ENCODE measurements at regions not wholly inside any gene's neighbourhood (a gene's known extent, or its start where the extent isn't known, plus 50 kb on each side); places are given as distances from the start of the nearest gene placed in this dataset.
A peak's percentile ranks its signal among the peaks of the same experiment; 100 is the strongest.

DNA sequence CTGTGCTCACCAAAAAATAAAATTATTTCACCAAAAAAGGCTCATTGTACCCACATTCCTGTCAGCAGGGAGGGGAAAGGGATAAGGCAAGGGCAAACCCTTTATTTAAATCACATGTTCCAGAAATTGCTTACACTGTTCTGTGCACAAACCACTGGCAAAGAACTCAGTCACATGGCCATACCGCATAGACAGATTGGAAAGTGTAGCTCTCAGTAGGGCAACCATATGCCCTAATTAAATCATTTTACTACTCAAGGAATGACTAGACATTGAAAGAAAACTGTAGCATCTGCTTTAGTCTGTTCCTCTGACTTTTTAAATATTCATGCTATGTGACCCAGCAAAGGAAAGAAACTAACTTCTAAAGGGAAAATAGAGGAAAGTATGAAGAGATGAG, 119.2 kb upstream of the FAM241A start:
- H3K27me3 ChIP-seq (ENCODE audit: control insufficient read depth, insufficient read depth, low read length), result no peaks in the 10 kb centered on the region
- DNase-seq (no peak), FAIRE-seq (no peak)
- no peak overlapping the region for H3K9ac ChIP-seq (ENCODE audit: low read length in 3 of 3)
- H3K4me1 ChIP-seq (ENCODE audit: control insufficient read depth in 2 of 3, insufficient read depth in 2 of 3, low read depth in 1 of 3, low read length in 3 of 3), result no peaks in the 10 kb centered on the region
- no peak overlapping the region for H3K27ac ChIP-seq (ENCODE audit: low read depth in 2 of 2, low read length in 2 of 2)
- TF ChIP-seq CTCF (IDR thresholded peaks at IDR 0.05; ENCODE audit: borderline replicate concordance, extremely low read depth, insufficient read depth), result no peak
- intact Hi-C loops (cut with DNase I), result no loop called here
- H3K4me3 ChIP-seq (ENCODE audit: low read length in 3 of 3), result no peak overlapping the region
- H3K9me3 ChIP-seq (ENCODE audit: control insufficient read depth in 2 of 3, insufficient read depth in 1 of 3, low read length in 3 of 3), result no peaks in the 10 kb centered on the region
- no peaks in the 10 kb centered on the region for H3K36me3 ChIP-seq (ENCODE audit: control insufficient read depth in 2 of 3, insufficient read depth in 3 of 3, low read length in 3 of 3)

DNA sequence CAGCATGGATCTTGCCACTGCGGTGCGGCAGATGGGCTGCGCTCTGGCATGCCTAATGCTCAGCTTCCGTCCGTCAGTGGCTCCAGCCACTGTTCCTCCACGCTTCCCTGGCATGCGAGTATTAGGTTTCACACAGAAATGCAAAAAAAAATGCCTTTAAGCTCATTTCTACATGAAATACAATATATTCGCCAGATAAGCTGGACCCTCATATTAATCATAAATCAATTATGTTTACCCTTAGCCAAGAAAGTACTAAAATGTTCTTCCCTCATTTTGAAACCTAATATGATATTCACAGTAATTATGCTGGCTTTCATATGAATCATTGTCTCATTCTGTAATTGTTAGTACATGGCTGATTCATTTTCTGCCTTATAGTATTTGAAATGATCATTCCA, 115.5 kb upstream of the FAM241A start:
- no peak overlapping the region for H3K4me3 ChIP-seq (ENCODE audit: low read length in 3 of 3)
- H3K4me1 ChIP-seq (ENCODE audit: control insufficient read depth in 2 of 3, insufficient read depth in 2 of 3, low read depth in 1 of 3, low read length in 3 of 3), result no peaks in the 10 kb centered on the region
- H3K9me3 ChIP-seq (ENCODE audit: control insufficient read depth in 2 of 3, insufficient read depth in 1 of 3, low read length in 3 of 3), result no peaks in the 10 kb centered on the region
- intact Hi-C loops (cut with DNase I), result no loop called here
- no peak overlapping the region for H3K27ac ChIP-seq (ENCODE audit: low read depth in 2 of 2, low read length in 2 of 2)
- H3K27me3 ChIP-seq (ENCODE audit: control insufficient read depth, insufficient read depth, low read length), result no peaks in the 10 kb centered on the region
- TF ChIP-seq CTCF (IDR thresholded peaks at IDR 0.05; ENCODE audit: borderline replicate concordance, extremely low read depth, insufficient read depth), result no peak
- no peak for FAIRE-seq
- DNase-seq, result peak in 3 of 5 donors; percentile 19 to 61 (median 47)
- H3K9ac ChIP-seq (ENCODE audit: low read length in 3 of 3), result no peak overlapping the region
- no peaks in the 10 kb centered on the region for H3K36me3 ChIP-seq (ENCODE audit: control insufficient read depth in 2 of 3, insufficient read depth in 3 of 3, low read length in 3 of 3)

GRCh38 chr4:112031712-112032328, 113.4 kb upstream of the FAM241A start:
- Histone ChIP-seq H3K4me1 (ENCODE audit: control insufficient read depth in 2 of 3, insufficient read depth in 2 of 3, low read depth in 1 of 3, low read length in 3 of 3) (no peaks in the 10 kb centered on the region), H3K36me3 (ENCODE audit: control insufficient read depth in 2 of 3, insufficient read depth in 3 of 3, low read length in 3 of 3) (no peaks in the 10 kb centered on the region), H3K27me3 (ENCODE audit: control insufficient read depth, insufficient read depth, low read length) (no peaks in the 10 kb centered on the region), H3K9me3 (ENCODE audit: control insufficient read depth in 2 of 3, insufficient read depth in 1 of 3, low read length in 3 of 3) (no peaks in the 10 kb centered on the region), H3K4me3 (ENCODE audit: low read length in 3 of 3) (no peak overlapping the region), H3K27ac (ENCODE audit: low read depth in 2 of 2, low read length in 2 of 2) (no peak overlapping the region), H3K9ac (ENCODE audit: low read length in 3 of 3) (no peak overlapping the region)
- no peak for FAIRE-seq
- intact Hi-C loops (cut with DNase I), result no loop called here
- peak; percentile 38 for TF ChIP-seq CTCF (IDR thresholded peaks at IDR 0.05; ENCODE audit: borderline replicate concordance, extremely low read depth, insufficient read depth)
- DNase-seq, result peak in 4 of 5 donors; percentile 34 to 78 (median 56)

GRCh38 chr4:112036886-112037285, 108.4 kb upstream of the FAM241A start:
- no peak for TF ChIP-seq CTCF (IDR thresholded peaks at IDR 0.05; ENCODE audit: borderline replicate concordance, extremely low read depth, insufficient read depth)
- FAIRE-seq (no peak), DNase-seq (no peak)
- no peaks in the 10 kb centered on the region for H3K27me3 ChIP-seq (ENCODE audit: control insufficient read depth, insufficient read depth, low read length)
- H3K9me3 ChIP-seq (ENCODE audit: control insufficient read depth in 2 of 3, insufficient read depth in 1 of 3, low read length in 3 of 3), result no peaks in the 10 kb centered on the region
- no peak overlapping the region for H3K9ac ChIP-seq (ENCODE audit: low read length in 3 of 3)
- no peak overlapping the region for H3K4me3 ChIP-seq (ENCODE audit: low read length in 3 of 3)
- intact Hi-C loops (cut with DNase I), result no loop called here
- no peaks in the 10 kb centered on the region for H3K36me3 ChIP-seq (ENCODE audit: control insufficient read depth in 2 of 3, insufficient read depth in 3 of 3, low read length in 3 of 3)
- H3K27ac ChIP-seq (ENCODE audit: low read depth in 2 of 2, low read length in 2 of 2), result no peak overlapping the region
- no peaks in the 10 kb centered on the region for H3K4me1 ChIP-seq (ENCODE audit: control insufficient read depth in 2 of 3, insufficient read depth in 2 of 3, low read depth in 1 of 3, low read length in 3 of 3)
